Frontal cortex (tissue), 3 donors: ENCODE measurements at regions not wholly inside any gene's neighbourhood (a gene's known extent, or its start where the extent isn't known, plus 50 kb on each side); places are given as distances from the start of the nearest gene placed in this dataset.

ENCODE experiments used
- DNase-seq, 2 donors: peaks; one replicate each; pipeline ENCODE4 v3.0.0; 2012; ENCODE audit warnings: low spot score in 2 of 2
- FAIRE-seq: peaks from 2 replicates; lab custom pipeline; 2012; peaks lifted over from hg19 to GRCh38; lab: Jason Lieb, UNC
- donor health status: control.
- donor health status: control.
- donor health status: control.

GRCh38 chr12:11946161-11946560 is 124.6 kb upstream of the BCL2L14 start:
- FAIRE-seq, result no peak
- no peak for DNase-seq

GRCh38 chr12:11947213-11947612 is 123.5 kb upstream of the BCL2L14 start:
- DNase-seq (no peak), FAIRE-seq (no peak)

GRCh38 chr12:11949738-11950411 is 120.9 kb upstream of the BCL2L14 start:
- DNase-seq (no peak), FAIRE-seq (no peak)

GRCh38 chr12:11951209-11951608 is 119.5 kb upstream of the BCL2L14 start:
- DNase-seq (no peak), FAIRE-seq (no peak)

- FAIRE-seq, result no peak
Measured at GRCh38 chr12:11953523-11953922, 117.2 kb upstream of the BCL2L14 start.

GRCh38 chr12:11954181-11954580 is 116.6 kb upstream of the BCL2L14 start:
- no peak for FAIRE-seq

More at GRCh38 chr12:11953523-11953922, 117.2 kb upstream of the BCL2L14 start:
- no peak for DNase-seq

GRCh38 chr12:11958221-11959091 is 112.3 kb upstream of the BCL2L14 start:
- FAIRE-seq (no peak), DNase-seq (no peak)

More at GRCh38 chr12:11954181-11954580, 116.6 kb upstream of the BCL2L14 start:
- DNase-seq, result no peak

- no peak for DNase-seq
Measured at GRCh38 chr12:11959117-11959823, 111.5 kb upstream of the BCL2L14 start.

GRCh38 chr12:11960646-11961045 is 110.1 kb upstream of the BCL2L14 start:
- DNase-seq (no peak), FAIRE-seq (no peak)

More at GRCh38 chr12:11959117-11959823, 111.5 kb upstream of the BCL2L14 start:
- no peak for FAIRE-seq

- FAIRE-seq, result no peak
- DNase-seq, result no peak
Measured at GRCh38 chr12:11961686-11962085, 109.1 kb upstream of the BCL2L14 start.

GRCh38 chr12:11962860-11963259 is 107.9 kb upstream of the BCL2L14 start:
- DNase-seq, result no peak
- FAIRE-seq, result no peak

GRCh38 chr12:11963841-11964471 is 106.8 kb upstream of the BCL2L14 start:
- FAIRE-seq (no peak), DNase-seq (no peak)

GRCh38 chr12:11965258-11965910 is 105.4 kb upstream of the BCL2L14 start:
- DNase-seq, result no peak
- FAIRE-seq, result no peak

- no peak for DNase-seq
- no peak for FAIRE-seq
Measured at GRCh38 chr12:11967376-11968047, 103.2 kb upstream of the BCL2L14 start.

- FAIRE-seq, result no peak
Measured at GRCh38 chr12:11968048-11968383, 102.7 kb upstream of the BCL2L14 start.

GRCh38 chr12:11968516-11968915 is 102.2 kb upstream of the BCL2L14 start:
- DNase-seq (no peak), FAIRE-seq (no peak)

More at GRCh38 chr12:11968048-11968383, 102.7 kb upstream of the BCL2L14 start:
- DNase-seq, result no peak

GRCh38 chr12:11969437-11970154 is 101.1 kb upstream of the BCL2L14 start:
- DNase-seq, result no peak
- no peak for FAIRE-seq

- DNase-seq (no peak), FAIRE-seq (no peak)
Measured at GRCh38 chr12:11970155-11970520, 100.6 kb upstream of the BCL2L14 start.

GRCh38 chr12:11973396-11973795 is 97.3 kb upstream of the BCL2L14 start:
- DNase-seq (no peak), FAIRE-seq (no peak)
